Activated B cell treated with CpG ODN at 0.5 μM for 24 hours (primary cell): ENCODE measurements at regions not wholly inside any gene's neighbourhood (a gene's known extent, or its start where the extent isn't known, plus 50 kb on each side); places are given as distances from the start of the nearest gene placed in this dataset.
"Not testable (repeated sequence)": the region's sequence is repeated elsewhere in the genome, so short reads cannot be mapped to it uniquely, and the experiment has no call there.

ENCODE experiments used
- ATAC-seq: fragments of 200-7000 bp; cut with Tn5 transposase; one replicate; pipeline ENCODE4 v1.10.0; 2021; ENCODE audit warnings: low read depth, mild to moderate bottlenecking, moderate library complexity
- CTCF ChIA-PET: fragments of 350-600 bp; sonication (Branson Sonifier 250); formaldehyde crosslinking; loops from one replicate; lab custom pipeline; 2021; ENCODE audit warnings: antibody characterized with exemption; lab: Charles Lee
- POLR2A ChIA-PET: fragments of 350-600 bp; sonication (Branson Sonifier 250); formaldehyde crosslinking; loops from one replicate; lab custom pipeline; 2021; ENCODE audit warnings: antibody characterized with exemption; lab: Charles Lee
- DNase-seq: peaks from one replicate; pipeline ENCODE4 v3.0.0; 2022
- H3K27ac Mint-ChIP-seq: one replicate; pipeline ENCODE4 v1.8.0; 2020; ENCODE audit warnings: mixed read lengths
- H3K27me3 Mint-ChIP-seq: one replicate; pipeline ENCODE4 v1.8.0; 2021; ENCODE audit warnings: mixed read lengths
- H3K36me3 Mint-ChIP-seq: one replicate; pipeline ENCODE4 v1.8.0; 2021; ENCODE audit warnings: low read depth, mixed read lengths
- H3K4me1 Mint-ChIP-seq: one replicate; pipeline ENCODE4 v1.8.0; 2021; ENCODE audit warnings: mixed read lengths
- H3K4me3 Mint-ChIP-seq: one replicate; pipeline ENCODE4 v1.8.0; 2020; ENCODE audit warnings: mild to moderate bottlenecking, mixed read lengths
- H3K9me3 Mint-ChIP-seq: one replicate; pipeline ENCODE4 v1.8.0; 2020; ENCODE audit warnings: mixed read lengths
- intact Hi-C: fragments of 100-400 bp; cut with micrococcal nuclease; formaldehyde crosslinking; loops from one replicate; pipeline ENCODE4 v1.15.1; 2024

DNA sequence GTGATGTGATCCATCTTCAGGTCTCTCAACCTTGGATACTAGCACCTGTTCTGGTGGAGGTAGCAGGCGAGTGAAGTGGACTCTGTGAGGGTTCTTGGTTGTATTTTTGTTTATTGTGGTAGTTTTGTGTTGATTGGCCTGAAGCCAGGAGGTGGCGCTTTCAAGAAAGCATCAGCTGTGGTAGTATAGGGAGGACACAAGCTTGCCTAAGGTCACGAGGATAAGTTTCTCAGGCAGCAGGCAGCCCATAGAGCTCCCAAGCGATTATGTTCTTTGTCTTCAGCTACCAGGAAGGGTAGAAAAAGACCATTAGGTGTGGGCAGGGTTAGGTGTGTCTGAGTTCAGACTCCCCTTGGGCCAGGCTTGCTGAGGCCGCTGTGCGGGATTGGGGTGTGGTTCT is 290.8 kb upstream of the TGIF2LY start:
- H3K27me3 Mint-ChIP-seq, POLR2A ChIA-PET, intact Hi-C loops, DNase-seq, H3K27ac Mint-ChIP-seq, H3K4me1 Mint-ChIP-seq, CTCF ChIA-PET, H3K36me3 Mint-ChIP-seq, H3K9me3 Mint-ChIP-seq, H3K4me3 Mint-ChIP-seq, ATAC-seq: not testable (repeated sequence)

DNA sequence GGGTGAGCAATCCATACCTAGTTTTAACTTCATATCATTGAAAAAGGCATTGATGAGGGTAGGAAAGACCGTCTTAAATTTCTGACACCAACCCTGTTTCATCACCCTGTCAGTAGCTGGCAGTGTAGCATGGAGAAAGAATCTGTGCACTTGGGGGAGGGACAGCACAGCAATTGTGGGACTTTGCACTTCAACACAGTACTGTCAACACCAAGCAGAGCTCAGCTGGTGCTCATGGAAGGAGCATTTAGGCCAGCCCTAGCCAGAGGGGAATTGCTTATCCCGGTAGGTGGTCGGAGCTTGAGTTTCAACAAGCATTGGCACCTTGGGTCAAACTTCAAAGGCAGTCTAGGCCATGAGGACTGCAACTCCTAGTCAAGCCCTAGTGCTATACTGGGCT is 281.6 kb upstream of the TGIF2LY start:
- POLR2A ChIA-PET, CTCF ChIA-PET, H3K36me3 Mint-ChIP-seq: not testable (repeated sequence)

DNA sequence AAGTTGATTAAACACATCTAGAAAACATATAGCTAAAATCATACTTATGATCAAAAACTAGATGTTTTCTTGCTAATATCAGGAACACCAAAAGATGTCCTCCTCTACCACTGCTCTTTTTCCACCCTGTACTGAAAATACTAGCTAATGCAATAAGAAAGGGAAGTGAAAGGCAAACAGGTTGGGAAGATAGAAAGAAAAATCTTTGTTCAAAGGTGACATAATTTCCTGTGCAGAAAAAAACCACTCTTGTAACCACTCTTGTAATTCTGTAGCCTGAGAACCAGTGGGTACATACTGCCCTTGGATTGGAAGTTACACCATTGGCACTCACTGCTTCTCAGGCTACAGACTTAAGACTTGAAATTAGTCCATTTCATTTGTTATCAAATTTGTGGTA is 258.9 kb upstream of the TGIF2LY start:
- ATAC-seq, H3K4me3 Mint-ChIP-seq, intact Hi-C loops, H3K4me1 Mint-ChIP-seq, CTCF ChIA-PET, H3K27ac Mint-ChIP-seq, H3K36me3 Mint-ChIP-seq, H3K27me3 Mint-ChIP-seq, DNase-seq, H3K9me3 Mint-ChIP-seq, POLR2A ChIA-PET: not testable (repeated sequence)

More for the DNA sequence above, 281.6 kb upstream of the TGIF2LY start:
- H3K27ac Mint-ChIP-seq, intact Hi-C loops, DNase-seq, H3K9me3 Mint-ChIP-seq, ATAC-seq, H3K4me1 Mint-ChIP-seq, H3K4me3 Mint-ChIP-seq, H3K27me3 Mint-ChIP-seq: not testable (repeated sequence)

- CTCF ChIA-PET, intact Hi-C loops, H3K9me3 Mint-ChIP-seq, ATAC-seq, H3K4me3 Mint-ChIP-seq, H3K4me1 Mint-ChIP-seq, H3K36me3 Mint-ChIP-seq, POLR2A ChIA-PET, DNase-seq, H3K27ac Mint-ChIP-seq, H3K27me3 Mint-ChIP-seq: not testable (repeated sequence)
Observed at GRCh38 chrY:3367535-3367934, 211.3 kb upstream of the TGIF2LY start.

DNA sequence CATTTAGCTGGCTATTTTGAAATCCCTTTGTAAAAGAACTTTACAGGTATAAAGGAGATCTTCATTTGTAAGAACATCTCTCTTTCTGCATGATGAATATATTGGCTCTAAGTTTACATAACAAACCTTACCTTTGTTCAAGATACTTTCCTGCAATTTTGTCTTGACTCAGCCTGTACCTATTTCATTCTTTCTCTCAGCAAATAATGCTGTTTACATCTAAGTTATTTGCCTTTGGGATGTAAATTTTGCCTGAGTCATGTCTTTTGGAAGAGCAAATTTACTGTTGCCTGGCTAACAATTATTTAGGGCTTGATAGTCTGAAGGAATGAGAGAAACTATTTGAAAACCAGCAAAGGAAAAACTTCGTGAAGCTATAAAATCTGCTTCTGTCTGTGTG is 210.4 kb upstream of the TGIF2LY start:
- H3K27me3 Mint-ChIP-seq, H3K9me3 Mint-ChIP-seq, DNase-seq, H3K4me3 Mint-ChIP-seq, H3K36me3 Mint-ChIP-seq, CTCF ChIA-PET, H3K4me1 Mint-ChIP-seq, intact Hi-C loops, ATAC-seq, H3K27ac Mint-ChIP-seq, POLR2A ChIA-PET: not testable (repeated sequence)

GRCh38 chrY:3391508-3391907 is 187.4 kb upstream of the TGIF2LY start:
- H3K4me1 Mint-ChIP-seq, H3K9me3 Mint-ChIP-seq, H3K4me3 Mint-ChIP-seq, DNase-seq, H3K27ac Mint-ChIP-seq, H3K36me3 Mint-ChIP-seq, POLR2A ChIA-PET, H3K27me3 Mint-ChIP-seq, intact Hi-C loops, CTCF ChIA-PET, ATAC-seq: not testable (repeated sequence)

GRCh38 chrY:3404241-3404640 is 174.6 kb upstream of the TGIF2LY start:
- H3K4me1 Mint-ChIP-seq, H3K9me3 Mint-ChIP-seq, ATAC-seq, H3K27me3 Mint-ChIP-seq, H3K27ac Mint-ChIP-seq, H3K36me3 Mint-ChIP-seq, POLR2A ChIA-PET, DNase-seq, H3K4me3 Mint-ChIP-seq, CTCF ChIA-PET: not testable (repeated sequence)
- intact Hi-C loops, result loop anchor here (10.0 kb wide), 1 partner anchor 489 kb away; no protein-coding TSS in a partner anchor

DNA sequence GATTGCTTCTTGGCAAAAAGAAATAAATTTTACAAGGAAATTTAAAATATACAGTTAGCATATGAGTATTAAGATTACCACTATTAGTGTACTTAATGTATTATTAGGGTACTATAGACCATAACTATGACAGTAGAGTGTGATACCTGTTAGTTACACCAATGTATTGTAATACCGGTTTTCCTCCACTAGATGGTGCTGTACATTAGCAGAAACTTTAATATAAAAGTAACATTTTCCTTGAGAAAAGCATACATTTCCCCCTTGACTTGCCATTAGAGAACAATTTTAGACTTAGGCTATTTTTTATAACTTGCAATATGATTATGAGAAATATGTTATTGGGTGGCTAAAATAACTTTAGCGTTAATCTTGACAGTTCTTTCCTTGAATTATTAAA is 173.3 kb upstream of the TGIF2LY start:
- H3K4me3 Mint-ChIP-seq, H3K9me3 Mint-ChIP-seq, CTCF ChIA-PET, DNase-seq, ATAC-seq, POLR2A ChIA-PET, H3K36me3 Mint-ChIP-seq, H3K27me3 Mint-ChIP-seq, H3K27ac Mint-ChIP-seq, H3K4me1 Mint-ChIP-seq: not testable (repeated sequence)
- intact Hi-C loops, result loop anchor here (10.0 kb wide), 1 partner anchor 491 kb away; no protein-coding TSS in a partner anchor

DNA sequence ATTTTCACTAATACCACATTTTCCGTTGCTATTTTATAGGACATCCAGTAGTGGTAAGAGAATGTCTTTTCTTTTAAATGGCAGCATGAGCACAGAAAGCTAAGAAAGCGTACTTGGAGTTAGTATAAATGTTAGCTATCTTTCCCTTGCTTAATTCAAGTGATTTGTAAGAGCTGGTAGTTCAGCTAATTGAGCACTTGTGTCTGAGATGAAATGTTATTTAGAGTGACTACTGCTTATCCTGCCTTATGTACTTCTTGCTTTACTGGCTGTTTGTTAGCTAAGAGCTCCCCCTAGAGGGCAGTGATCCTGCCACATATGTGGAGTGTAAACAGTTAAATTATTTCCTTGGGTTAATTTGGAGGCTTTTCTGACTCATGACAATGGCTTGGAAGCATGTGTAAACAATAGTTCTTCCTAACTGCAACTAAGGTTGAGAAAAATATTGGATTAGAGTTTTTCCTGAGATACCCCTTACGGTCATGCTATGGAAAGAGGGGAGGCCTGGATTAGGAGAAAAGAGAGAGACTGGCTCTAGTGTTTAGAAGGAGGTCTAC is 171.9 kb upstream of the TGIF2LY start:
- H3K27ac Mint-ChIP-seq, ATAC-seq, H3K4me3 Mint-ChIP-seq, H3K27me3 Mint-ChIP-seq, DNase-seq, H3K36me3 Mint-ChIP-seq, CTCF ChIA-PET, POLR2A ChIA-PET, H3K9me3 Mint-ChIP-seq, H3K4me1 Mint-ChIP-seq: not testable (repeated sequence)
- intact Hi-C loops, result loop anchor here (10.0 kb wide), 1 partner anchor 492 kb away; no protein-coding TSS in a partner anchor

- intact Hi-C loops, CTCF ChIA-PET, H3K9me3 Mint-ChIP-seq, H3K4me3 Mint-ChIP-seq, H3K36me3 Mint-ChIP-seq, ATAC-seq, DNase-seq, H3K27ac Mint-ChIP-seq, POLR2A ChIA-PET, H3K4me1 Mint-ChIP-seq, H3K27me3 Mint-ChIP-seq: not testable (repeated sequence)
Observed at GRCh38 chrY:3410322-3410892, 168.5 kb upstream of the TGIF2LY start.
